ENCODE measurements at regions not wholly inside any gene's neighbourhood (a gene's known extent, or its start where the extent isn't known, plus 50 kb on each side); places are given as distances from the start of the nearest gene placed in this dataset.
A peak's percentile ranks its signal among the peaks of the same experiment; 100 is the strongest.
"Not testable (repeated sequence)": the region's sequence is repeated elsewhere in the genome, so short reads cannot be mapped to it uniquely, and the experiment has no call there.

- DNase-seq (ENCODE audit: low spot score): no peak
Measured at GRCh38 chr14:70269582-70269981, 80.8 kb upstream of the SLC8A3 start.

GRCh38 chr14:70268760-70269159 is 80.0 kb upstream of the SLC8A3 start:
- DNase-seq (ENCODE audit: low spot score): no peak

DNA sequence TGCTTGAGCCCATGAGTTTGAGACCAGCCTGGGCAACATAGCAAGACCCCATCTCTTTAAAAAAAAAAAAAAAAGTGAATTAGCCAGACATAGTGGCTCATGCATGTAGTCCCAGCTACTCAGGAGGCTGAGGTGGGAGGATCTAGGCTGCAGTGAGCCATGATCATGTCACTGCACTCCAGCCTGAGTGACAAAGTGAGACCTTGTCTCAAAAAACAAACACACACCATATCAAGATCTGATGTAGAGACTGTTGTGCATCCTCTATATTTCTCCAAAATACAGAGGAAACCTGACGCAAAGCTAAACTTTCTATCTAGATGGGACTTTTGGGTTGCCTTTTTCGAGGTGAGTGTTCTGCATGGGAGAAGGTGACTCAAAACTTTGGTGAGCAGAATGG is 77.4 kb upstream of the SLC8A3 start:
- DNase-seq (ENCODE audit: low spot score): no peak

GRCh38 chr14:70265422-70265821 is 76.7 kb upstream of the SLC8A3 start:
- DNase-seq (ENCODE audit: low spot score): no peak

DNA sequence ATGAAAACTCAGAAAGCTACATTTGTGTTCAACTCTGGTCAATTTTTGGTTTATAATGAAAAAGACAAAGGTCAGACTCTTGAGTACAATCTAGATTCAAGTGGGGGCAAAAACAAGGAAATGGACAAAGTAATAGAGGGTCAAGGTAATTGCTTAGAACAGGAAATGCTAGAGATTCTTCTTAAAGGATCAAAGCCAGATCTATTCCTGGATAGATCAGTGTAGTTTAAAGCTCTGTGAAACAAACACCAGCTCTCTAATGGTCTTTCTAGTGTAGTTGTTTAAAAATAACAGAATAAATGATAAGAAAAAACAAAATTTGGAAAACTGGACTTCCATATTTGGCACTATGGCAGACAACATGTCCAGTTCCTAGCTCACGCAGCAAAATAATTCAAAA is 70.7 kb upstream of the SLC8A3 start:
- no peak for DNase-seq (ENCODE audit: low spot score)

- no peak for DNase-seq (ENCODE audit: low spot score)
Measured at GRCh38 chr14:70257526-70257925, 68.8 kb upstream of the SLC8A3 start.

DNA sequence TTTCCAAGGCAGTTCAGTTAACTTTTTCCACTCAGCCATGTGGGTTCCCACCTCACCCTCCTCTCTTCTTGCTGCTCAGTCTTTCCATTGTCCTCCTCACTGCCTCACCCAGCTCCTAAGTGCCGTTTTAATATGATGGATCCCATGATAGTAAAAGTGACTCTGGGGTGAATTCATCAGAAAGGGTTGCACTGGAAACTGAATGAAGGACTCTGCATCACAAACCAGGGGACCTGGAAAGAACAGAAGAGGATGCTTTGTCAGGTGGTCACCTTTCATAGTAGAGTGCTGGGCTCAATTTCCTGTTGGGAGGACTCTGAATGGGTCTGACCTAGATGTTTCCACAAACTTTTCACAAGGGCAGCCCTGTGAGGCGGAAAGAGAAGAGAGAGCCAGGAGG is 67.8 kb upstream of the SLC8A3 start:
- DNase-seq (ENCODE audit: low spot score): no peak

DNA sequence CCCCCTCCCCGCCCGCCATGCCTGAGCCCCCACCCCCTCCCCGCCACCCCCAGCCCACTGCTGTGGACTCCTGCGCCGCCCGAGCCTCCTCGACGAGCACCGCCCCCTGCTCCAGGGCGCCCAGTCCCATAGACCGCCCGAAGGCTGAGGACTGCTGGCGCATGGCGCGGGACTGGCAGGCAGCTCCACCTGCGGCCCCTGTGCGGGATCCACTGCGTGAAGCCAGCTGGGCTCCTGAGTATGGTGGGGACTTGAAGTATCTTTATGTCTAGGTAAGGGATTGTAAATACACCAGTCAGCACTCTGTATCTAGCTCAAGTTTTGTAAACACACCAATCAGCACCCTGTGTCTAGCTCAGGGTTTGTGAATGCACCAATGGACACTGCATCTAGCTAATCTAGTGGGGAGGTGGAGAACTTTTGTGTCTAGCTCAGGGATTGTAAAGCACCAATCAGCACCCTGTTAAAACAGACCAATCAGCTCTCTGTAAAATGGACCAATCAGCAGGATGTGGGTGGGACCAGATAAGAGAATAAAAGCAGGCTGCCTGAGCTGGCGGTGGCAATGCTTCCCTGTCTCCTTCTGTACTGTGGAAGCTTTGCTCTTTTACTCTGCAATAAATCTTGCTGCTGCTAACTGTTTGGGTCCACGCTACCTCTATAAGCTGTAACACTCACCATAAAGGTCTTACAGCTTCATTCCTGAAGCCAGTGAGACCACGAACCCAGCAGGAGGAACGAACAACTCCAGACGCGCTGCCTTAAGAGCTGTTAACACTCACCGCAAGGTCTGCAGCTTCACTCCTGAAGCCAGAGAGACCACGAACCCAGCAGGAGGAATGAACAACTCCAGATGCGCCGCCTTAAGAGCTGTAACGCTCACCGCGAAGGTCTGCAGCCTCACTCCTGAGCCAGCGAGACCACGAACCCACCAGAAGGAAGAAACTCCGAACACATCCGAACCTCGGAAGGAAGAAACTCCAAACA is 66.6 kb upstream of the SLC8A3 start:
- DNase-seq (ENCODE audit: low spot score): not testable (repeated sequence)

DNA sequence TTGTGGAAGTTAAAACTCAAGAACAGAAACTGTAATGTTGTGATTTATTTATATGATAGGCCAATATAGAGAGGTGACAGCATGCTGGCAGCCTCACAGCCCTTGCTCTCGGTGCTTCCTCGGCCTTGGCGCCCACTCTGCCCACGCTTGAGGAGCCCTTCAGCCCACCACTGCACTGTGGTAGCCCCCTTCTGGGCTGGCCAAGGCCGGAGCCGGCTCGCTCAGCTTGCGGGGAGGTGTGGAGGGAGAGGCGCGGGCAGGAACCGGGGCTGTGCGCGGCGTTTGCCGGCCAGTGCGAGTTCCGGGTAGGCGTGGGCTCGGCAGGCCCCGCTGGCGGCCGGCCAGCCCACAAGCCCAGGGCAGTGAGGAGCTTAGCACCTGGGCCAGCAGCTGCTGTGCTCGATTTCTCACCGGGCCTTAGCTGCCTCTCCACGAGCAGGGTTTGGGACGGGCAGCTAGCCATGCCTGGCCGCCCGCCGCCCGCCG is 65.8 kb upstream of the SLC8A3 start:
- peak; percentile 44 for DNase-seq (ENCODE audit: low spot score)

DNA sequence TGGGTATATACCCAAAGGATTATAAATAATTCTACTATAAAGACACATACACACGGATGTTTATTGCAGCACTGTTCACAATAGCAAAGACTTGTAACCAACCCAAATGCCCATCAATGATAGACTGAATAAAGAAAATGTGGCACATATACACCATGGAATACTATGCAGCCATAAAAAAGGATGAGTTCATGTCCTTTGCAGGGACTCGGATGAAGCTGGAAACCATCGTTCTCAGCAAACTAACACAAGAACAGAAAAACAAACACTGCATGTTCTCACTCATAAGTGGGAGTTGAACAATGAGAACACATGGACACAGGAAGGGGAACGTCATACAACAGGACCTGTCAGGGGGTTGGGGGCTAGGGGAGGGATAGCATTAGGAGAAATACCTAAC is 64.8 kb upstream of the SLC8A3 start:
- not testable (repeated sequence) for DNase-seq (ENCODE audit: low spot score)

GRCh38 chr14:70245026-70245425 is 56.3 kb upstream of the SLC8A3 start:
- DNase-seq (ENCODE audit: low spot score): no peak

DNA sequence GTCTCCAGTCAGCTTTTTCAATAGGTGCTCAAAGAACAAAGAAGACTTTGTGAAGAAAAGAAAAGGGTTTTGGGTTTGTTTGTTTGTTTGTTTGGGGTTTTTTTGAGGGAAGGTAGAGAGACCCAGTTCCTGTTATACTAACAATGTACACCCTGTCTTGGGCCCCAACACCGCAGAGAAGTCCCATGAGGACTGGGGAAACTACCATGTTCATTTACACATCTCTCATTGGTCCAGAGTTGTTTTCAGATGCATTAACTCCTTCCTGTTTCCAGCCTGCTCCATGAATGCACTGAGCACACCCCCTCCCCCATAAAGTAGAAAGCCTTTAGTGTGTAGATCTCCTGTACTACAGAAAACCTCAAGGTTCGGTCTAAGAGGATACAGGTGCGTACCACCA is 51.1 kb upstream of the SLC8A3 start:
- no peak for DNase-seq (ENCODE audit: low spot score)

DNA sequence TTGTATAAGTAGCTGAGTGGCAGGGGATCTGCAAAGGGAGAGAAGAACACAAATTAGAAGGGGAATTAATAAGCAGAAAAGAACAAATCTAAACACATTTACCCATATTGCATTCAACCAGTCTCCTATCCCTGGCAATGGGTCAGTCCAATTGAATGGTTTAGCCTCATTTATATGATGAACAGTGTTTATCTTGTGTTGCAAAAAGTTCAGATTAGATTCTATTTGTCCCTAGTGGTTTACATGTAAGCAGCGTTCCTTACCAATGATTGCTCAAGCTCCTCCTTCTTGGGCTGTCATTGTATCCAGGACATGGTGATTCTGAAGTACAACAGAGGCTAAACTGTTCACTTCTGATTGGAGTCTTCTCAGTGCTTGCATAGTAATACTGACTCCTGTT is 49.9 kb upstream of the SLC8A3 start:
- DNase-seq (ENCODE audit: low spot score): not testable (repeated sequence)

Data from ureter (tissue), 1 donor.